Prostate gland (tissue), 2 donors: ENCODE measurements at regions not wholly inside any gene's neighbourhood (a gene's known extent, or its start where the extent isn't known, plus 50 kb on each side); places are given as distances from the start of the nearest gene placed in this dataset.

ENCODE experiments used
- DNase-seq: peaks from one replicate; pipeline ENCODE4 v3.0.0-alpha.2; 2019; ENCODE audit warnings: low spot score
- H3K27ac ChIP-seq, 2 donors: fragments of 200-600 bp; sonication (generic); 2 replicates each; pipeline ENCODE4 v1.5.1; 2017 to 2019
- H3K27me3 ChIP-seq: fragments of 200-600 bp; sonication (generic); replicated peaks from 2 replicates; pipeline ENCODE4 v1.5.1; 2019; ENCODE audit not compliant: insufficient read depth
- H3K36me3 ChIP-seq, 2 donors: fragments of 200-600 bp; sonication (generic); 1 replicate in 1 of 2; 2 replicates in 1 of 2; pipeline versions ENCODE4 v1.5.1 to v1.8.1; 2017 to 2019
- H3K4me1 ChIP-seq: fragments of 200-600 bp; sonication (generic); replicated peaks from 2 replicates; pipeline ENCODE4 v1.5.1; 2019
- H3K4me3 ChIP-seq, 2 donors: fragments of 200-600 bp; sonication (generic); 2 replicates each; pipeline ENCODE4 v1.5.1; 2017 to 2019
- H3K9me3 ChIP-seq: fragments of 200-600 bp; sonication (generic); 2 replicates; pipeline ENCODE4 v1.5.1; 2017
- POLR2A ChIP-seq: fragments of 450-650 bp; IDR thresholded peaks from one replicate; pipeline ENCODE4 v1.6.1; 2016; ENCODE audit warnings: antibody characterized with exemption, mild to moderate bottlenecking
- POLR2AphosphoS5 ChIP-seq: sonication (generic); formaldehyde crosslinking; IDR thresholded peaks from one replicate; pipeline ENCODE4 v1.6.1; 2017; ENCODE audit warnings: antibody characterized with exemption
- WGBS: methylation state at CpG from one replicate; pipeline ENCODE4 v1.1.5; 2018; 5-methylcytosine and 5-hydroxymethylcytosine counted together
- intact Hi-C: fragments of 100-400 bp; cut with DNase I; formaldehyde crosslinking; loops from one replicate; pipeline ENCODE4 v1.14.2; 2022
- TF ChIP-seq, protein P1 (sequence below), 4 experiments: fragments of 200-600 bp in 2 of 4; fragments of 450-650 bp in 2 of 4; sonication (generic) in 2 of 4; IDR thresholded peaks; 1 replicate in 3 of 4; 2 replicates in 1 of 4; pipeline ENCODE4 v1.5.1; 2016 to 2019; ENCODE audit warnings: antibody characterized with exemption in 4 of 4, mild to moderate bottlenecking in 2 of 4, moderate library complexity in 2 of 4

DNA sequence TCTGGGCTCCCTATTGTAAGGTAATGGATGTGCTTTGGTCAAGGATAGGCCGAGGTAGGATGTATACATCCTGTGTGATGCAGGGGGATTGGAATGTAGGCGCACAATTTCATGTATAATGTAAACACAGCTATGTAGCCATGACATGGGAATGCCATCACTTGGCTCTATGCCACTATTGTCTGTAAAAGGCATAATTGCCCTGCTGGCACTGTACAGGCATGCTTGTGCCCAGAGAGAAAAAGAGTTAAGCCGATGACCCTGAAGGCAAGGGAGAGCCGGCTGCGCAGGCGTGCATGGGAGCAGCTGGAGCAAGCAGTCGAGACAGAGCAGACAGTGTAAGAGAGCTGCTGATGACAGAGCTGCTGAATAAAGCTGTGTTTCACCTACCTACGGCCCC lies 212.5 kb upstream of the CPHXL start:
- Histone ChIP-seq H3K9me3 (no peaks in the 10 kb centered on the region), H3K27ac (no peak overlapping the region), H3K4me1 (no peaks in the 10 kb centered on the region), H3K36me3 (no peaks in the 10 kb centered on the region), H3K27me3 (no peaks in the 10 kb centered on the region), H3K4me3 (no peak overlapping the region)
- intact Hi-C loops = no loop called here
- no peak for TF ChIP-seq POLR2A
- no peak for TF ChIP-seq POLR2AphosphoS5
- TF ChIP-seq, protein P1, sequence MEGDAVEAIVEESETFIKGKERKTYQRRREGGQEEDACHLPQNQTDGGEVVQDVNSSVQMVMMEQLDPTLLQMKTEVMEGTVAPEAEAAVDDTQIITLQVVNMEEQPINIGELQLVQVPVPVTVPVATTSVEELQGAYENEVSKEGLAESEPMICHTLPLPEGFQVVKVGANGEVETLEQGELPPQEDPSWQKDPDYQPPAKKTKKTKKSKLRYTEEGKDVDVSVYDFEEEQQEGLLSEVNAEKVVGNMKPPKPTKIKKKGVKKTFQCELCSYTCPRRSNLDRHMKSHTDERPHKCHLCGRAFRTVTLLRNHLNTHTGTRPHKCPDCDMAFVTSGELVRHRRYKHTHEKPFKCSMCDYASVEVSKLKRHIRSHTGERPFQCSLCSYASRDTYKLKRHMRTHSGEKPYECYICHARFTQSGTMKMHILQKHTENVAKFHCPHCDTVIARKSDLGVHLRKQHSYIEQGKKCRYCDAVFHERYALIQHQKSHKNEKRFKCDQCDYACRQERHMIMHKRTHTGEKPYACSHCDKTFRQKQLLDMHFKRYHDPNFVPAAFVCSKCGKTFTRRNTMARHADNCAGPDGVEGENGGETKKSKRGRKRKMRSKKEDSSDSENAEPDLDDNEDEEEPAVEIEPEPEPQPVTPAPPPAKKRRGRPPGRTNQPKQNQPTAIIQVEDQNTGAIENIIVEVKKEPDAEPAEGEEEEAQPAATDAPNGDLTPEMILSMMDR (IDR thresholded peaks at IDR 0.05) = no peak
- no peak for DNase-seq
- 73% methylated on average over 8 of the region's 8 CpGs for WGBS

DNA sequence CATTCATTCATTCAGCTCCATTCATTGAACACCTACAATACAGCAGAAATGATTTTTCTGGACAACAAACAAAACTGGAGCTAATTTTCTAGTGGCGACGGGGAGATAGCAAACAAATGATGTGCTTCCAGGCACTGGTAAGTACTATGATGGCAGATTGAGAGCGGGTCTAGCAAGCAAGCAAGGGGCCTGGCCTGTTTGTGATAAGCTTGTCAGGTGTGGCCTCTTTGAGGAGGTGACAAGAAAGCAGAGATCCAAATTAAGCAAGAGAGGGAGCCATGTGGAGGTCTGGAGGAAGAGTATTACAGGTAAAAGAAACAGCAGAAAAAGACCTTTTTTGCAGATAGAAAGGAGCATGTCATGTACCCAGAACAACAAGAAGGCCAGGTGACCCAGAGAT lies 216.1 kb upstream of the CPHXL start:
- Histone ChIP-seq H3K9me3 (no peaks in the 10 kb centered on the region), H3K4me1 (no peaks in the 10 kb centered on the region), H3K27me3 (no peaks in the 10 kb centered on the region), H3K4me3 (no peak overlapping the region), H3K27ac (no peak overlapping the region), H3K36me3 (no peaks in the 10 kb centered on the region)
- no peak for DNase-seq
- intact Hi-C loops = no loop called here
- WGBS = 68% methylated on average over 3 of the region's 3 CpGs
- TF ChIP-seq, protein P1 (IDR thresholded peaks at IDR 0.05) = no peak
- no peak for TF ChIP-seq POLR2AphosphoS5
- TF ChIP-seq POLR2A = no peak

GRCh38 chr16:75942936-75943335 lies 216.6 kb upstream of the CPHXL start:
- 67% methylated on average over 1 of the region's 1 CpG for WGBS
- DNase-seq = no peak
- H3K27me3 ChIP-seq = no peaks in the 10 kb centered on the region
- no peak for TF ChIP-seq POLR2AphosphoS5
- no peak for TF ChIP-seq POLR2A
- no peaks in the 10 kb centered on the region for H3K4me1 ChIP-seq
- H3K4me3 ChIP-seq = no peak overlapping the region
- no peaks in the 10 kb centered on the region for H3K36me3 ChIP-seq
- H3K9me3 ChIP-seq = no peaks in the 10 kb centered on the region
- H3K27ac ChIP-seq = no peak overlapping the region
- intact Hi-C loops = no loop called here

DNA sequence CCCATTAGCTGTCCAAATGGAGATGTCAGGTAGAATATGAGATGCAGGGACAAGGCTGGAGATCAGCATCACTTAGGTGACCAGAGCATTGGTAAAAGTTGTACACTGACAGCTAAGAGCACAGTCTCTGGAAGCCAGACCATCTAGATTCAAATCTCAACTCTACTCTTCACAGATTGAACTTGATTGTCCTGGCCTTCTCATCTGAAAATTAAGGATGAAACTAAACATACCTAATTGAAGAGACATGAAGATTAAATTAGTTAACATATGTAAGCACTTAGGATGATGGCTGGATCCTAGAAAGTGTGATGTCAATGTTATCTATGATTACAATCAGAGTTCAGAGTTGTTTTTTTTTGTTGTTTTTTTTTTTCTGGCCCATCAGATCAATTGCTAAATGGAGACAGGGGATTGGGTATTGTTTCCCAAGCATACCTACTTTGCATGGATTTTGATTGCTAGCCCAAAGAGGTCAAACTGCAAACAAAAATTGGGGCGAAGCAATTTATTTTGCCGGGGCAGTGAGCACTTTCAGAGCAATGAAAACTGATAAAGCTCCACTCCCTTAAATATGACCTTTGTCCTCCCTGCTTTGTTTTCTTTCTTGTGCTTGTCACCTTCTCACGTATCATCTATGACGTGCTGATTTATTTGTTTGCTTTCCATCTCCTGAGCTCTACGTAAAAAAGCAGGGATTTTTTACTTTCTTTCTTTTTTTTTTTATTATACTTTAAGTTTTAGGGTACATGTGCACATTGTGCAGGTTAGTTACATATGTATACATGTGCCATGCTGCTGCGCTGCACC lies 217.6 kb upstream of the CPHXL start:
- H3K27ac ChIP-seq = no peak overlapping the region
- DNase-seq = no peak
- H3K27me3 ChIP-seq = no peaks in the 10 kb centered on the region
- no peak overlapping the region for H3K4me3 ChIP-seq
- 45% methylated on average over 6 of the region's 6 CpGs for WGBS
- intact Hi-C loops = no loop called here
- no peaks in the 10 kb centered on the region for H3K4me1 ChIP-seq
- no peaks in the 10 kb centered on the region for H3K36me3 ChIP-seq
- TF ChIP-seq POLR2A = no peak
- TF ChIP-seq POLR2AphosphoS5 = no peak
- TF ChIP-seq, protein P1 (IDR thresholded peaks at IDR 0.05) = no peak
- H3K9me3 ChIP-seq = no peaks in the 10 kb centered on the region

DNA sequence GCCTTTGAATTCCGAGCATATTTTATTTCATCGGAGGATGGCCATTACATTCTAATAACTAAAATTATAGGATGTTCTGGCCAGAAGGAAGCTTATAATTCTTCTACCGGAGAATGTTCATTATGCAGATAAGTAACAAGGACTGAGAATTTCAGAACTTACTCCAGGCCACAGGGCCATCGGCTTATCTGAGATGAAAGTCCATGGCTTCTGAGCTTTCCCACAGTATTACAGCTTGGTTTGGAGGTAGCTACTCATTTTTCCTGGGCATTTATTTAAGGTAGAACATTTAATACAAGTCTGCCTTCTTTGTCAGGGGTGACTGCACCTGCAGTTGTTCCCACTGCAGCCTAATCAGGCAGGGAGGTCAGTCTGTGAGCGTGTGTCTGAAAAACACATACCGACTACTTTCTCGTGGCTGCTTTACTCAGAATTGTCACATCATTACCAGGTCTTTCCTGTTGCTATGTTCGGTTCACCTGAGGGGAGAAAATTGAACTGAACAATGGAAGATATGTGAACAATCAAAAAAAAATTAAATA lies 219.7 kb upstream of the CPHXL start:
- no peak for DNase-seq
- no peaks in the 10 kb centered on the region for H3K9me3 ChIP-seq
- no peak overlapping the region for H3K27ac ChIP-seq
- intact Hi-C loops = no loop called here
- no peak overlapping the region for H3K4me3 ChIP-seq
- 78% methylated on average over 8 of the region's 8 CpGs for WGBS
- no peaks in the 10 kb centered on the region for H3K36me3 ChIP-seq
- no peak for TF ChIP-seq POLR2AphosphoS5
- TF ChIP-seq, protein P1 (IDR thresholded peaks at IDR 0.05) = no peak
- no peak for TF ChIP-seq POLR2A
- H3K27me3 ChIP-seq = no peaks in the 10 kb centered on the region
- no peaks in the 10 kb centered on the region for H3K4me1 ChIP-seq
